Neural cell (in vitro differentiated cells): ENCODE measurements at regions not wholly inside any gene's neighbourhood (a gene's known extent, or its start where the extent isn't known, plus 50 kb on each side); places are given as distances from the start of the nearest gene placed in this dataset.

ENCODE experiments used
- EP300 ChIP-seq: fragments of 450-650 bp; conservative IDR thresholded peaks from 2 replicates; pipeline ENCODE4 v1.6.1; 2014; ENCODE audit warnings: antibody characterized with exemption, mild to moderate bottlenecking, moderate library complexity; ENCODE audit not compliant: poor library complexity, severe bottlenecking
- EZH2 ChIP-seq: fragments of 200-600, 300-800 bp; shearing (Covaris generic), sonication (generic); IDR thresholded peaks from 2 replicates; pipeline ENCODE4 v1.6.1; 2014; ENCODE audit warnings: antibody characterized with exemption, low read length, borderline replicate concordance, mild to moderate bottlenecking; ENCODE audit not compliant: insufficient read depth, poor library complexity, severe bottlenecking
- MXI1 ChIP-seq: fragments of 450-650 bp; conservative IDR thresholded peaks from 2 replicates; pipeline ENCODE4 v1.6.1; 2014; ENCODE audit warnings: antibody characterized with exemption, mild to moderate bottlenecking; ENCODE audit not compliant: poor library complexity, severe bottlenecking
- POLR2AphosphoS5 ChIP-seq: IDR thresholded peaks from 2 replicates; pipeline ENCODE4 v1.6.1; 2012
- SMC3 ChIP-seq: fragments of 450-650 bp; conservative IDR thresholded peaks from 2 replicates; pipeline ENCODE4 v1.6.1; 2014; ENCODE audit warnings: antibody characterized with exemption, mild to moderate bottlenecking, moderate library complexity; ENCODE audit not compliant: poor library complexity
- TAF1 ChIP-seq: IDR thresholded peaks from 2 replicates; pipeline ENCODE4 v1.6.1; 2012; ENCODE audit warnings: low read depth
- TF ChIP-seq, protein P1 (sequence below): fragments of 450-650 bp; IDR thresholded peaks from 2 replicates; pipeline ENCODE4 v1.5.1; 2014; ENCODE audit warnings: antibody characterized with exemption, mild to moderate bottlenecking, moderate library complexity; ENCODE audit not compliant: poor library complexity, severe bottlenecking

DNA sequence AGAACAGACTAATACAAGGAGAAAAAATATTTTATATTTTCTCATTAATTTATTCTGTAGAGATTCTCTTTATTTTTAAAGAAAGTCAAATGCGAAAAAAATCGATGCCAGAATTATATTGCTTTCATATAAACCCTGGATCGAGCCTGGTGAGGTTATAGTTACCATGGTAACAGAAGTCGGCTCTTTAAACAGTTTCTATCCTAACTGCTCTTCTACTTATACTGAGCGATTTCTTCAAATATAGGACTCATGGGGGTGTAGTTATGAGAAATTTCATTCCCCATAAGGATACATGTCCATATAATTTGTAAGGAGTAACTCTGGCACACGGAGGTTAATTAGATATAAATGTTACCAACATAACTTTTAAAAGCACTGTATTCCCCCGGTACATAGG, 973.5 kb upstream of the NCAM2 start:
- TF ChIP-seq, protein P1, sequence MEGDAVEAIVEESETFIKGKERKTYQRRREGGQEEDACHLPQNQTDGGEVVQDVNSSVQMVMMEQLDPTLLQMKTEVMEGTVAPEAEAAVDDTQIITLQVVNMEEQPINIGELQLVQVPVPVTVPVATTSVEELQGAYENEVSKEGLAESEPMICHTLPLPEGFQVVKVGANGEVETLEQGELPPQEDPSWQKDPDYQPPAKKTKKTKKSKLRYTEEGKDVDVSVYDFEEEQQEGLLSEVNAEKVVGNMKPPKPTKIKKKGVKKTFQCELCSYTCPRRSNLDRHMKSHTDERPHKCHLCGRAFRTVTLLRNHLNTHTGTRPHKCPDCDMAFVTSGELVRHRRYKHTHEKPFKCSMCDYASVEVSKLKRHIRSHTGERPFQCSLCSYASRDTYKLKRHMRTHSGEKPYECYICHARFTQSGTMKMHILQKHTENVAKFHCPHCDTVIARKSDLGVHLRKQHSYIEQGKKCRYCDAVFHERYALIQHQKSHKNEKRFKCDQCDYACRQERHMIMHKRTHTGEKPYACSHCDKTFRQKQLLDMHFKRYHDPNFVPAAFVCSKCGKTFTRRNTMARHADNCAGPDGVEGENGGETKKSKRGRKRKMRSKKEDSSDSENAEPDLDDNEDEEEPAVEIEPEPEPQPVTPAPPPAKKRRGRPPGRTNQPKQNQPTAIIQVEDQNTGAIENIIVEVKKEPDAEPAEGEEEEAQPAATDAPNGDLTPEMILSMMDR = no peak
- TF ChIP-seq EP300 (no peak), POLR2AphosphoS5 (no peak), MXI1 (no peak), TAF1 (no peak), EZH2 (no peak), SMC3 (no peak)
